BJ (cell line): ENCODE measurements at regions not wholly inside any gene's neighbourhood (a gene's known extent, or its start where the extent isn't known, plus 50 kb on each side); places are given as distances from the start of the nearest gene placed in this dataset.
"Not testable (repeated sequence)": the region's sequence is repeated elsewhere in the genome, so short reads cannot be mapped to it uniquely, and the experiment has no call there.

Experiments used
- CTCF ChIA-PET: fragments of 350-600 bp; formaldehyde crosslinking; extraction: SDS; loops from one replicate; lab custom pipeline; 2021; ENCODE audit warnings: antibody characterized with exemption, inconsistent platforms; lab: Yijun Ruan, JAX
- POLR2A ChIA-PET: fragments of 300-600 bp; sonication (Branson Sonifier 250); formaldehyde crosslinking; extraction: SDS; loops from one replicate; lab custom pipeline; 2021; ENCODE audit warnings: antibody characterized with exemption; lab: Charles Lee
- DNase-seq: peaks from one replicate; pipeline ENCODE4 v3.0.0-alpha.2; 2011; ENCODE audit warnings: low read depth
- H3K27me3 ChIP-seq: 2 replicates; pipeline ENCODE4 v1.6.0; 2011; ENCODE audit warnings: low read length; ENCODE audit not compliant: control insufficient read depth, insufficient read depth
- H3K36me3 ChIP-seq: 2 replicates; pipeline ENCODE4 v1.5.1; 2011; ENCODE audit warnings: low read length; ENCODE audit not compliant: control insufficient read depth, insufficient read depth
- H3K4me3 ChIP-seq: 2 replicates; pipeline ENCODE4 v1.5.1; 2011; ENCODE audit warnings: low read depth, mild to moderate bottlenecking, control low read depth, low read length
- CTCF ChIP-seq: IDR thresholded peaks from 2 replicates; pipeline ENCODE4 v1.5.1; 2011; ENCODE audit warnings: low read depth, mild to moderate bottlenecking, control low read depth, inconsistent platforms, low read length, moderate library complexity; ENCODE audit not compliant: insufficient read depth

- DNase-seq = no peak
- TF ChIP-seq CTCF = no peak
- Histone ChIP-seq H3K36me3 (no peaks in the 10 kb centered on the region), H3K4me3 (no peak overlapping the region), H3K27me3 (no peaks in the 10 kb centered on the region)
- ChIA-PET POLR2A (interaction anchor here (0.7 kb wide), 1 partner anchor 239 kb away, joined by 3 read pairs; no protein-coding TSS in a partner anchor), CTCF (interaction anchor here (0.6 to 0.9 kb wide), 2 partner anchors 13 to 50 kb away, joined by 3 to 4 read pairs; no protein-coding TSS in a partner anchor)
These were observed 229.7 kb upstream of the PIK3R1 start for GRCh38 chr5:67985686-67986387.

GRCh38 chr5:67984546-67984945 lies 231.0 kb upstream of the PIK3R1 start:
- DNase-seq = no peak
- TF ChIP-seq CTCF = no peak
- Histone ChIP-seq H3K4me3 (no peak overlapping the region), H3K27me3 (no peaks in the 10 kb centered on the region), H3K36me3 (no peaks in the 10 kb centered on the region)
- ChIA-PET CTCF (no interaction called here), POLR2A (no interaction called here)

- no peak for TF ChIP-seq CTCF
- no peaks in the 10 kb centered on the region for H3K36me3 ChIP-seq
- ChIA-PET CTCF (interaction anchor here (0.5 to 1.2 kb wide), 2 partner anchors 65 to 734 kb away, joined by 3 read pairs; no protein-coding TSS in a partner anchor), POLR2A (no interaction called here)
- no peak overlapping the region for H3K4me3 ChIP-seq
- H3K27me3 ChIP-seq = no peaks in the 10 kb centered on the region
- peak; percentile 82 for DNase-seq
These were observed 232.1 kb upstream of the PIK3R1 start for GRCh38 chr5:67983251-67984110.

- H3K4me3 ChIP-seq, H3K27me3 ChIP-seq, CTCF ChIA-PET, DNase-seq, H3K36me3 ChIP-seq: not testable (repeated sequence)
- POLR2A ChIA-PET = interaction anchor here (0.5 kb wide), 1 partner anchor 243 kb away, joined by 4 read pairs; no protein-coding TSS in a partner anchor
These were observed 233.4 kb upstream of the PIK3R1 start for GRCh38 chr5:67982160-67982559.

- TF ChIP-seq CTCF = no peak
- no peaks in the 10 kb centered on the region for H3K27me3 ChIP-seq
- H3K36me3 ChIP-seq = no peaks in the 10 kb centered on the region
- H3K4me3 ChIP-seq = no peak overlapping the region
- ChIA-PET POLR2A (no interaction called here), CTCF (interaction anchor here (0.6 to 1.7 kb wide), 4 partner anchors 13 to 130 kb away, joined by 3 to 4 read pairs (median 3); no protein-coding TSS in a partner anchor)
- DNase-seq = no peak
These were observed 237.4 kb upstream of the PIK3R1 start for GRCh38 chr5:67978171-67978570.
